ENCODE measurements at regions not wholly inside any gene's neighbourhood (a gene's known extent, or its start where the extent isn't known, plus 50 kb on each side); places are given as distances from the start of the nearest gene placed in this dataset.

GRCh38 chr4:26023203-26023972 lies 109.4 kb downstream of the SMIM20 start:
- H3K36me3 Mint-ChIP-seq, result no peaks in the 10 kb centered on the region

GRCh38 chr4:26024079-26024478 lies 110.1 kb downstream of the SMIM20 start:
- Mint-ChIP-seq H3K9me3 (no peaks in the 10 kb centered on the region), H3K4me1 (peaks cover 4% of the 10 kb centered on the region), H3K36me3 (no peaks in the 10 kb centered on the region), H3K4me3 (no peak overlapping the region), H3K27me3 (peaks cover 28% of the 10 kb centered on the region), H3K27ac (no peak overlapping the region)
- DNase-seq (no peak), ATAC-seq (ENCODE audit: low read depth) (no peak)
- POLR2A ChIA-PET, result no interaction called here

More at GRCh38 chr4:26023203-26023972, 109.4 kb downstream of the SMIM20 start:
- ATAC-seq (ENCODE audit: low read depth) (no peak), DNase-seq (no peak)
- peaks cover 28% of the 10 kb centered on the region for H3K27me3 Mint-ChIP-seq
- H3K27ac Mint-ChIP-seq, result no peak overlapping the region
- H3K4me1 Mint-ChIP-seq, result peaks cover 2% of the 10 kb centered on the region
- no peaks in the 10 kb centered on the region for H3K9me3 Mint-ChIP-seq
- POLR2A ChIA-PET, result no interaction called here
- H3K4me3 Mint-ChIP-seq, result no peak overlapping the region

- no peaks in the 10 kb centered on the region for H3K9me3 Mint-ChIP-seq
- ATAC-seq (ENCODE audit: low read depth) (no peak), DNase-seq (no peak)
- no peak overlapping the region for H3K27ac Mint-ChIP-seq
- peak overlapping the region; percentile 8 for H3K4me3 Mint-ChIP-seq
- no peaks in the 10 kb centered on the region for H3K36me3 Mint-ChIP-seq
- peaks cover 9% of the 10 kb centered on the region for H3K27me3 Mint-ChIP-seq
- POLR2A ChIA-PET, result no interaction called here
- H3K4me1 Mint-ChIP-seq, result peaks cover 5% of the 10 kb centered on the region
Measured at GRCh38 chr4:26028133-26028792, 114.2 kb downstream of the SMIM20 start.

- Mint-ChIP-seq H3K9me3 (no peaks in the 10 kb centered on the region), H3K4me3 (peak overlapping the region; percentile 8), H3K4me1 (peaks cover 5% of the 10 kb centered on the region), H3K36me3 (no peaks in the 10 kb centered on the region), H3K27ac (no peak overlapping the region), H3K27me3 (peaks cover 3% of the 10 kb centered on the region)
- POLR2A ChIA-PET, result no interaction called here
- peak; percentile 82 for DNase-seq
- ATAC-seq (ENCODE audit: low read depth), result peak; percentile 98
Measured at GRCh38 chr4:26028793-26029567, 115.0 kb downstream of the SMIM20 start.

GRCh38 chr4:26029568-26030131 lies 115.6 kb downstream of the SMIM20 start:
- ATAC-seq (ENCODE audit: low read depth) (no peak), DNase-seq (no peak)
- Mint-ChIP-seq H3K9me3 (no peaks in the 10 kb centered on the region), H3K27me3 (no peaks in the 10 kb centered on the region), H3K27ac (no peak overlapping the region), H3K4me3 (no peak overlapping the region), H3K36me3 (no peaks in the 10 kb centered on the region), H3K4me1 (peaks cover 5% of the 10 kb centered on the region)
- POLR2A ChIA-PET, result no interaction called here

GRCh38 chr4:26030260-26030667 lies 116.2 kb downstream of the SMIM20 start:
- ATAC-seq (ENCODE audit: low read depth) (no peak), DNase-seq (no peak)
- peaks cover 7% of the 10 kb centered on the region for H3K4me1 Mint-ChIP-seq
- no peak overlapping the region for H3K4me3 Mint-ChIP-seq
- H3K27me3 Mint-ChIP-seq, result peaks cover 2% of the 10 kb centered on the region
- H3K9me3 Mint-ChIP-seq, result no peaks in the 10 kb centered on the region
- POLR2A ChIA-PET, result no interaction called here
- H3K36me3 Mint-ChIP-seq, result no peaks in the 10 kb centered on the region
- H3K27ac Mint-ChIP-seq, result no peak overlapping the region

- H3K9me3 Mint-ChIP-seq, result no peaks in the 10 kb centered on the region
- POLR2A ChIA-PET, result no interaction called here
- no peak overlapping the region for H3K27ac Mint-ChIP-seq
- H3K36me3 Mint-ChIP-seq, result no peaks in the 10 kb centered on the region
- no peak for ATAC-seq (ENCODE audit: low read depth)
- peaks cover 2% of the 10 kb centered on the region for H3K27me3 Mint-ChIP-seq
- H3K4me1 Mint-ChIP-seq, result peaks cover 7% of the 10 kb centered on the region
- no peak overlapping the region for H3K4me3 Mint-ChIP-seq
- no peak for DNase-seq
Measured at GRCh38 chr4:26030780-26031179, 116.8 kb downstream of the SMIM20 start.

- no peak overlapping the region for H3K4me3 Mint-ChIP-seq
- H3K36me3 Mint-ChIP-seq, result no peaks in the 10 kb centered on the region
- ATAC-seq (ENCODE audit: low read depth), result no peak
- no peak for DNase-seq
- H3K27ac Mint-ChIP-seq, result no peak overlapping the region
- H3K4me1 Mint-ChIP-seq, result peaks cover 7% of the 10 kb centered on the region
- H3K9me3 Mint-ChIP-seq, result no peaks in the 10 kb centered on the region
- POLR2A ChIA-PET, result no interaction called here
- peaks cover 5% of the 10 kb centered on the region for H3K27me3 Mint-ChIP-seq
Measured at GRCh38 chr4:26031704-26032103, 117.7 kb downstream of the SMIM20 start.

GRCh38 chr4:26032142-26032541 lies 118.1 kb downstream of the SMIM20 start:
- Mint-ChIP-seq H3K4me3 (no peak overlapping the region), H3K27me3 (peaks cover 6% of the 10 kb centered on the region), H3K4me1 (peaks cover 7% of the 10 kb centered on the region), H3K9me3 (no peaks in the 10 kb centered on the region), H3K36me3 (no peaks in the 10 kb centered on the region), H3K27ac (no peak overlapping the region)
- ATAC-seq (ENCODE audit: low read depth) (no peak), DNase-seq (no peak)
- POLR2A ChIA-PET, result no interaction called here

GRCh38 chr4:26032630-26033317 lies 118.8 kb downstream of the SMIM20 start:
- ATAC-seq (ENCODE audit: low read depth) (no peak), DNase-seq (no peak)
- peaks cover 7% of the 10 kb centered on the region for H3K4me1 Mint-ChIP-seq
- H3K27ac Mint-ChIP-seq, result peak overlapping the region; percentile 42
- POLR2A ChIA-PET, result no interaction called here
- peaks cover 2% of the 10 kb centered on the region for H3K36me3 Mint-ChIP-seq
- H3K4me3 Mint-ChIP-seq, result no peak overlapping the region
- H3K27me3 Mint-ChIP-seq, result peaks cover 11% of the 10 kb centered on the region
- no peaks in the 10 kb centered on the region for H3K9me3 Mint-ChIP-seq

GRCh38 chr4:26033389-26033788 lies 119.4 kb downstream of the SMIM20 start:
- H3K27me3 Mint-ChIP-seq, result peaks cover 11% of the 10 kb centered on the region
- no peak overlapping the region for H3K4me3 Mint-ChIP-seq
- no peaks in the 10 kb centered on the region for H3K9me3 Mint-ChIP-seq
- POLR2A ChIA-PET, result no interaction called here
- H3K4me1 Mint-ChIP-seq, result peaks cover 7% of the 10 kb centered on the region
- H3K27ac Mint-ChIP-seq, result peak overlapping the region; percentile 42
- ATAC-seq (ENCODE audit: low read depth), result no peak
- no peak for DNase-seq
- H3K36me3 Mint-ChIP-seq, result peaks cover 2% of the 10 kb centered on the region

GRCh38 chr4:26034849-26035248 lies 120.8 kb downstream of the SMIM20 start:
- no peak overlapping the region for H3K27ac Mint-ChIP-seq
- POLR2A ChIA-PET, result no interaction called here
- peaks cover 13% of the 10 kb centered on the region for H3K27me3 Mint-ChIP-seq
- H3K9me3 Mint-ChIP-seq, result no peaks in the 10 kb centered on the region
- DNase-seq, result no peak
- peaks cover 2% of the 10 kb centered on the region for H3K36me3 Mint-ChIP-seq
- peaks cover 9% of the 10 kb centered on the region for H3K4me1 Mint-ChIP-seq
- no peak overlapping the region for H3K4me3 Mint-ChIP-seq
- ATAC-seq (ENCODE audit: low read depth), result peak; percentile 45

- peaks cover 2% of the 10 kb centered on the region for H3K36me3 Mint-ChIP-seq
- no peaks in the 10 kb centered on the region for H3K9me3 Mint-ChIP-seq
- POLR2A ChIA-PET, result no interaction called here
- peaks cover 6% of the 10 kb centered on the region for H3K4me1 Mint-ChIP-seq
- DNase-seq (no peak), ATAC-seq (ENCODE audit: low read depth) (no peak)
- peaks cover 14% of the 10 kb centered on the region for H3K27me3 Mint-ChIP-seq
- no peak overlapping the region for H3K4me3 Mint-ChIP-seq
- no peak overlapping the region for H3K27ac Mint-ChIP-seq
Measured at GRCh38 chr4:26035921-26036320, 121.9 kb downstream of the SMIM20 start.
